ENCODE measurements at regions not wholly inside any gene's neighbourhood (a gene's known extent, or its start where the extent isn't known, plus 50 kb on each side); places are given as distances from the start of the nearest gene placed in this dataset.

GRCh38 chr11:81026032-81026431 is 1585.2 kb upstream of the TENM4 start:
- Histone ChIP-seq H3K4me3 (ENCODE audit: low read depth, low read length, poor library complexity, severe bottlenecking) (no peak overlapping the region), H3K4me2 (ENCODE audit: low read length) (no peak overlapping the region), H3F3A (ENCODE audit: insufficient read depth, low read length) (no peaks in the 10 kb centered on the region), H3K9me3 (ENCODE audit: low read length) (no peaks in the 10 kb centered on the region), H3K4me1 (ENCODE audit: insufficient read depth, low read length, severe bottlenecking) (no peaks in the 10 kb centered on the region), H3K9me2 (ENCODE audit: low read depth, low read length) (no peaks in the 10 kb centered on the region), H2AFZ (ENCODE audit: low read length) (no peak overlapping the region), H3K79me2 (ENCODE audit: insufficient read depth, low read length) (no peaks in the 10 kb centered on the region), H4K20me1 (ENCODE audit: insufficient read depth, low read length) (no peaks in the 10 kb centered on the region), H3K9ac (ENCODE audit: low read length) (no peak overlapping the region), H3K36me3 (ENCODE audit: insufficient read depth, low read length) (no peaks in the 10 kb centered on the region), H3K27me3 (ENCODE audit: insufficient read depth, low read length) (no peaks in the 10 kb centered on the region), H3K27ac (ENCODE audit: low read depth, low read length, poor library complexity, severe bottlenecking) (no peak overlapping the region)
- TF ChIP-seq CTCF (IDR thresholded peaks at IDR 0.05; ENCODE audit: low read length) (no peak), EZH2 (IDR thresholded peaks at IDR 0.05; ENCODE audit: borderline replicate concordance, low read length) (no peak)

DNA sequence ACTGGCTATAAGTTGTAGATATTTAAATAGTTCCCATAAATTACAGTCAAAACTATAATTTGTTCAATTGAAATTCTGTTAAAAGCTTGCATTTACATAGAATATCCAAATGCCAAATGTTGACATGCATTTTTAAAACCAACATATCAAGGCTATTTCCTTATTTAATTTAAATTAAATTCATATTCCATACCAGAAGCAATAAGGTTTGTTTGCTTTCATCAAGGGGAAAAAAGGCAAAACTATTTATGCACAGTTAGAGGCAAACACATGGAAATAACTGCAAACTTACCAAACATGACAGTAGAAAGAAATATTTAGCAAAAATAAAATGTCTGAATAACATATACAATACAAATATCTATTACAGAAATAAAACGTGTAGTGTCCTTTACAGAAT is 1581.2 kb upstream of the TENM4 start:
- Histone ChIP-seq H3K4me3 (ENCODE audit: low read depth, low read length, poor library complexity, severe bottlenecking) (no peak overlapping the region), H3K9me2 (ENCODE audit: low read depth, low read length) (no peaks in the 10 kb centered on the region), H3K4me1 (ENCODE audit: insufficient read depth, low read length, severe bottlenecking) (no peaks in the 10 kb centered on the region), H3K79me2 (ENCODE audit: insufficient read depth, low read length) (no peaks in the 10 kb centered on the region), H3K27me3 (ENCODE audit: insufficient read depth, low read length) (no peaks in the 10 kb centered on the region), H3K9ac (ENCODE audit: low read length) (no peak overlapping the region), H3F3A (ENCODE audit: insufficient read depth, low read length) (no peaks in the 10 kb centered on the region), H4K20me1 (ENCODE audit: insufficient read depth, low read length) (no peaks in the 10 kb centered on the region), H3K36me3 (ENCODE audit: insufficient read depth, low read length) (no peaks in the 10 kb centered on the region), H2AFZ (ENCODE audit: low read length) (no peak overlapping the region), H3K9me3 (ENCODE audit: low read length) (no peaks in the 10 kb centered on the region), H3K27ac (ENCODE audit: low read depth, low read length, poor library complexity, severe bottlenecking) (no peak overlapping the region), H3K4me2 (ENCODE audit: low read length) (no peak overlapping the region)
- no peak for TF ChIP-seq CTCF (IDR thresholded peaks at IDR 0.05; ENCODE audit: low read length)
- TF ChIP-seq EZH2 (IDR thresholded peaks at IDR 0.05; ENCODE audit: borderline replicate concordance, low read length), result no peak

- TF ChIP-seq CTCF (IDR thresholded peaks at IDR 0.05; ENCODE audit: low read length), result no peak
- Histone ChIP-seq H2AFZ (ENCODE audit: low read length) (no peak overlapping the region), H3K79me2 (ENCODE audit: insufficient read depth, low read length) (no peaks in the 10 kb centered on the region), H3K27me3 (ENCODE audit: insufficient read depth, low read length) (no peaks in the 10 kb centered on the region), H4K20me1 (ENCODE audit: insufficient read depth, low read length) (no peaks in the 10 kb centered on the region), H3K4me1 (ENCODE audit: insufficient read depth, low read length, severe bottlenecking) (no peaks in the 10 kb centered on the region), H3K9me2 (ENCODE audit: low read depth, low read length) (no peaks in the 10 kb centered on the region), H3K36me3 (ENCODE audit: insufficient read depth, low read length) (no peaks in the 10 kb centered on the region), H3K27ac (ENCODE audit: low read depth, low read length, poor library complexity, severe bottlenecking) (no peak overlapping the region), H3K9ac (ENCODE audit: low read length) (no peak overlapping the region), H3K4me3 (ENCODE audit: low read depth, low read length, poor library complexity, severe bottlenecking) (no peak overlapping the region), H3K4me2 (ENCODE audit: low read length) (no peak overlapping the region), H3F3A (ENCODE audit: insufficient read depth, low read length) (no peaks in the 10 kb centered on the region), H3K9me3 (ENCODE audit: low read length) (no peaks in the 10 kb centered on the region)
These were observed 1569.8 kb upstream of the TENM4 start for GRCh38 chr11:81010631-81011030.

All from OCI-LY1 (cell line).